DND-41 (cell line): ENCODE measurements at regions not wholly inside any gene's neighbourhood (a gene's known extent, or its start where the extent isn't known, plus 50 kb on each side); places are given as distances from the start of the nearest gene placed in this dataset.

Experiments used
- CTCF ChIP-seq: IDR thresholded peaks from 2 replicates; pipeline ENCODE4 v1.5.1; 2012; ENCODE audit warnings: borderline replicate concordance, low read length, moderate library complexity, mild to moderate bottlenecking; ENCODE audit not compliant: poor library complexity, severe bottlenecking; ENCODE audit errors: extremely low read depth
- EZH2 ChIP-seq: IDR thresholded peaks from 3 replicates; pipeline ENCODE4 v1.6.1; 2012; ENCODE audit warnings: borderline replicate concordance, low read depth, mild to moderate bottlenecking, moderate library complexity, low read length, inconsistent platforms; ENCODE audit not compliant: severe bottlenecking

GRCh38 chr17:71740866-71741265 is 380.0 kb upstream of the SOX9 start:
- TF ChIP-seq CTCF: no peak
- no peak for TF ChIP-seq EZH2
